RWPE1 (cell line): ENCODE measurements at regions not wholly inside any gene's neighbourhood (a gene's known extent, or its start where the extent isn't known, plus 50 kb on each side); places are given as distances from the start of the nearest gene placed in this dataset.

Experiments
- CTCF ChIA-PET: fragments of 350-600 bp; sonication (Branson Sonifier 250); formaldehyde crosslinking; extraction: SDS; loops from one replicate; lab custom pipeline; 2021; lab: Yijun Ruan, JAX
- POLR2A ChIA-PET: fragments of 400-600 bp; formaldehyde crosslinking; extraction: SDS; loops from one replicate; lab custom pipeline; 2020; ENCODE audit warnings: antibody characterized with exemption; ENCODE audit not compliant: low non-redundant PET; lab: Yijun Ruan, JAX
- DNase-seq: peaks from one replicate; pipeline ENCODE4 v3.0.0; 2012; ENCODE audit warnings: low spot score
- H3K27ac ChIP-seq: fragments of 450-650 bp; 2 replicates; pipeline ENCODE4 v1.5.1; 2017
- CTCF ChIP-seq: fragments of 450-650 bp; conservative IDR thresholded peaks from 2 replicates; pipeline ENCODE4 v1.5.1; 2017; ENCODE audit warnings: low read depth, mild to moderate bottlenecking

- ChIA-PET POLR2A (no interaction called here), CTCF (no interaction called here)
- no peak for TF ChIP-seq CTCF
- DNase-seq, result no peak
- H3K27ac ChIP-seq, result no peak overlapping the region
Observed at GRCh38 chr16:65342231-65342866, 220.5 kb upstream of the CDH11 start.

- no peak for TF ChIP-seq CTCF
- DNase-seq, result no peak
- CTCF ChIA-PET, result no interaction called here
- no peak overlapping the region for H3K27ac ChIP-seq
- POLR2A ChIA-PET, result no interaction called here
Observed at GRCh38 chr16:65339062-65339461, 217.2 kb upstream of the CDH11 start.

GRCh38 chr16:65336160-65336559, 214.3 kb upstream of the CDH11 start:
- TF ChIP-seq CTCF, result no peak
- H3K27ac ChIP-seq, result no peak overlapping the region
- ChIA-PET POLR2A (no interaction called here), CTCF (no interaction called here)
- DNase-seq, result peak; percentile 73

- TF ChIP-seq CTCF, result no peak
- H3K27ac ChIP-seq, result no peak overlapping the region
- DNase-seq, result no peak
- CTCF ChIA-PET, result no interaction called here
- POLR2A ChIA-PET, result no interaction called here
Observed at GRCh38 chr16:65334081-65334480, 212.2 kb upstream of the CDH11 start.

GRCh38 chr16:65333283-65333682, 211.4 kb upstream of the CDH11 start:
- CTCF ChIA-PET, result no interaction called here
- no peak for TF ChIP-seq CTCF
- POLR2A ChIA-PET, result no interaction called here
- no peak overlapping the region for H3K27ac ChIP-seq
- no peak for DNase-seq

GRCh38 chr16:65327346-65327745, 205.5 kb upstream of the CDH11 start:
- DNase-seq, result no peak
- POLR2A ChIA-PET, result no interaction called here
- H3K27ac ChIP-seq, result no peak overlapping the region
- CTCF ChIA-PET, result no interaction called here
- TF ChIP-seq CTCF, result no peak
